GM19239 (cell line): ENCODE measurements at regions not wholly inside any gene's neighbourhood (a gene's known extent, or its start where the extent isn't known, plus 50 kb on each side); places are given as distances from the start of the nearest gene placed in this dataset.

Experiments used
- DNase-seq: peaks from one replicate; pipeline ENCODE4 v3.0.0; 2011; ENCODE audit warnings: low spot score; ENCODE audit not compliant: insufficient read length
- FAIRE-seq: peaks from 2 replicates; lab custom pipeline; 2011; peaks lifted over from hg19 to GRCh38; lab: Jason Lieb, UNC

- FAIRE-seq (no peak), DNase-seq (no peak)
Measured at GRCh38 chrX:40329616-40330015, 231.9 kb upstream of the BCOR start.

DNA sequence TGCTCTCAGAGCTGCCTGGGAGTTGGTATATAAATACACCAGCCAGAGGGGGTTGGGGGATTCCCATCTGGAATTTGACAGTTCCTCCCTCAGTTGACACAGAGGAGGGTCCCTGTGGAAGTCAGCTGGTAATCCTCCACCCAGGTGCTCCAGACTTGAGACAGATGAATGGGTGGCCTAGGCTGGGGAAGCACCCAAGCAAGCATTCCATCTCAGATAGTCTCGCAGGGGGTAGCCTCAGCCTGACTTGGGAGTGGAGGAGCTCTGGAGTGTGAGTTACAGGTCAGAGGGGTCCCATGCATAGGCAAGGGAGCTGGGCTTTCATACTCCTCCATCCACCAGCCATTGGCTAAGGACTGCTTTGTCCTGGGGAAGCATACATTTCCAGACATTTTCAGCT is 229.3 kb upstream of the BCOR start:
- no peak for FAIRE-seq
- no peak for DNase-seq

DNA sequence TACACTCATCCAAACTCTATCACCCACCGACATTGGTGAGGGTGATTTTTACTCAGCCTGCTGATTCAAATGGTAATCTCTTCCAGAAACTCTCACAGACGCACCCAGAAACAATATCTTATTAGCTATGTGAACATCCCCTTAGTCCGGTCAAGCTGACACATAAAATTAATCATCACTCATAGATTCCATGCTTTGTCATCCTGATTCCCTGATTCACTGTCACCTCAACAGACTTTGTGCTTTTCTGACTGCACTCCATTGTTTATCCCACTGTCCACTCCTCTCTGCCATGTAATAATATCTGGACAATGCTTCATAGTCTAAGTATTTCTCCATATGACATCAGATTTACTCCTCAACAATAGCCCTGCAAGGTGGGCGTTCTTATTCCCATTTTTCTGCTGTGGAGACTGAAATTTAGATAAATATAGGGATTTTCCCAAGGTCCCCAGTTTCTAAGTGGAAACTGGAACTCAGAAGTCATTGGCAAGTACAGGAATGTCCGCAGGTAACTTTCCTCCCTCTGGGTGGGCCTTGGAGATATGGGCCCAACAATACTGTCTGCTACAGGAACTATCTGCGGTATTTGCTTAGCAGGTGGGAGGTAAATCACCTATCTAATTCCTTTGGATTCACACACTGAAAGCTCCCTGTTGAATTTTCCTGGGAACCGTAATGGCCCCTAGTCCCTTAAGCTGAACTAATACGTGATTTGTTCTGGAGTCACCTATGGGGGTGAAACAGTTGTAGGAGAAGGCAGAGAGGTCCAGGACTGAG is 228.6 kb upstream of the BCOR start:
- no peak for FAIRE-seq

GRCh38 chrX:40325161-40325560 is 227.4 kb upstream of the BCOR start:
- no peak for DNase-seq
- FAIRE-seq, result no peak

More for the DNA sequence above, 228.6 kb upstream of the BCOR start:
- no peak for DNase-seq

DNA sequence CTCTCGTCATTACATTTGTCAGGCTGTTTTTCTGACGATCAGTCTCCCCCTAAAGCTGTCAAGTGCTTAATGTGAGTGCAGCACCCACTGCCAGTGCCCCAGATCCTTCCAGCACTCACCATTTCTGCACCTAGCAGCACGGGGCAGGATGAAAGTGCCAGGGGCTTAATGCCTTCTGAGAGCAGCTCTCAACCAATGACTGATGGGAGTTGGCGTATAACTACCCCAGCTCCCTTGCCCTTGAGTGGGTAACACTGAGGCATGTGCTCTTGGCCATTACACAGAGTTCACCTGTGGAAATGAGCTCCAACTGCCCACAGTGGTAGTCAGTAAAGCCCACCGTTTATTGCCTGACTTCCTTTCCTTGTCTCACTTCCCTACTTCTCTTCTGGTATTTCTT is 226.2 kb upstream of the BCOR start:
- DNase-seq (no peak), FAIRE-seq (no peak)

- DNase-seq (no peak), FAIRE-seq (peak; percentile 68)
Measured at GRCh38 chrX:40320819-40321218, 223.1 kb upstream of the BCOR start.

DNA sequence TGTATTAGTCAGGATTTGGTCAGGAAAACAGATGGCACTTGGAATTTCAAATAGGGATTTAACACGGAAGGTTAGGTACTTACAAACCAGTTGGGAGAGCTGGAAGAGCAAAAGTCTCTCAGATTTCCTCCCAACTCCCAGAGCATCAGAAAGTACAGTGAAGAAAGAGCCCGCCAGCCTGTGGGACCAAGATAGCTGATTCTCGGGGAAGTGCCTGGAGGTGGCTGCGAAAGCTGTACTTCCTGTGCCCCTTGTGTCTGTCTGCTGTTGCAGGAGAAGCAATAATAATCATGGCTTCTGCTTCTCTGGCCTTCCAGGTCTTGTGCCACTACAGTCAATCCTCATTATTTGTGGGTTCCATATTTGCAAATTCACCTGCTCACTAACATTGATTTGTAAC is 221.0 kb upstream of the BCOR start:
- FAIRE-seq (no peak), DNase-seq (no peak)

GRCh38 chrX:40318076-40318475 is 220.3 kb upstream of the BCOR start:
- FAIRE-seq (no peak), DNase-seq (no peak)

DNA sequence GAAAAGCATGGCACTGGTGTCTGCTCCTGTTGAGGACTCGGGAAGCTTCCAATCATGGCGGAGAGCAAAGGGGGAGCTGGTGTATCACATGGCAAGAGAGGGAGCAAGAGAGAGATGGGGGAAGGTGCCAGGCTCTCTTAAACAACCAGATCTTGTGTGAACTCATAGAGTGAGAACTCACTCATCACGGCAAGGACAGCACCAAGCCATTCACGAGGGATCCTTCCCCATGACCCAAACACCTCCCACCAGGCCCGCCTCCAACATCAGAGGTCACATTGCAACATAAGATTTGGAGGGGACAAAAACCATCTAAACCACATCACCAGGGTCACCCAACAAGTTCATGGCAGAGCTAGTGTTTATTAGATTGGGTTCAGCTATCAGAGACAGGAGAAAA is 218.7 kb upstream of the BCOR start:
- FAIRE-seq (no peak), DNase-seq (no peak)

- FAIRE-seq (no peak), DNase-seq (no peak)
Measured at GRCh38 chrX:40314070-40314469, 216.3 kb upstream of the BCOR start.

GRCh38 chrX:40313269-40313668 is 215.5 kb upstream of the BCOR start:
- DNase-seq (no peak), FAIRE-seq (no peak)

GRCh38 chrX:40310447-40310846 is 212.7 kb upstream of the BCOR start:
- DNase-seq, result no peak
- no peak for FAIRE-seq

DNA sequence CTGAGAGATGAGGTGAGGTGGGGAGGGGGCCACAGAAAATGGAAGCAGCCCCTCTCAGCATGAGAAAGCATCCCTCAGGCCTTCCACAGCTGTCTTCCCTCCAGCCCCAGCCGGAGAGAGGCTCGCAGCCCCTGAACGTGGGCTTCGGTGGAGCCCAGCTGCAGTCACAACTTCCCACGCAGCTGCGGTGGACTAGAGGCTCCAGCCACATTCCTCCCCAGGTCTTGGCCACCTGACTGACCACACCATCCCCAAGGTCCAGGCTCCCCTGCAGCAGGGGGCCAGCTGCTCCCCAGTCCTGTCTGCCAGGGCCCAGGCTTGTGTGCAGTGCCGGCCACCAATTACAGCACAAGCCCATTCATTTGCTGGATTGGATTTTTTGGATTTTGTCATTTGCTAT is 212.3 kb upstream of the BCOR start:
- FAIRE-seq (no peak), DNase-seq (no peak)

GRCh38 chrX:40307871-40308270 is 210.1 kb upstream of the BCOR start:
- DNase-seq (no peak), FAIRE-seq (no peak)

DNA sequence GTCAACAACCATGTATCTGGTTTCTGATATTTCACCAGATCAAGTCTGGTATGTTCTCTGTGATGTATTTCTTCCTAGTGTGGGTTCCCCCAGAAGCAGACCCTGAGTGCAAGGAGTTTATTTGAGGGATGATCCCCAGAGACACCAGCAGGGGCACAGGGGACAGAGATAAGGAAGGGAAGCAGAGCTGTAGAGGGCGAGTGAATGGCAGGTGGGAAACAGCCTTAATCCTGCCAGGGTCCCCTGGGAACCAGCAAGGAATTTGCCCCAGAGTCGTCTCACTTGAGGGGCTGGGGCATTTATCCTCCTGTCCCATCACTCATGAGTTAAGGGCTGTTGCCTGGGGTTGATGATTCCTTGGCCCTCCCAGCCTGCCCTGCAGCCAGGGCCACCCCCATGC is 206.4 kb upstream of the BCOR start:
- peak; percentile 88 for FAIRE-seq
- no peak for DNase-seq

DNA sequence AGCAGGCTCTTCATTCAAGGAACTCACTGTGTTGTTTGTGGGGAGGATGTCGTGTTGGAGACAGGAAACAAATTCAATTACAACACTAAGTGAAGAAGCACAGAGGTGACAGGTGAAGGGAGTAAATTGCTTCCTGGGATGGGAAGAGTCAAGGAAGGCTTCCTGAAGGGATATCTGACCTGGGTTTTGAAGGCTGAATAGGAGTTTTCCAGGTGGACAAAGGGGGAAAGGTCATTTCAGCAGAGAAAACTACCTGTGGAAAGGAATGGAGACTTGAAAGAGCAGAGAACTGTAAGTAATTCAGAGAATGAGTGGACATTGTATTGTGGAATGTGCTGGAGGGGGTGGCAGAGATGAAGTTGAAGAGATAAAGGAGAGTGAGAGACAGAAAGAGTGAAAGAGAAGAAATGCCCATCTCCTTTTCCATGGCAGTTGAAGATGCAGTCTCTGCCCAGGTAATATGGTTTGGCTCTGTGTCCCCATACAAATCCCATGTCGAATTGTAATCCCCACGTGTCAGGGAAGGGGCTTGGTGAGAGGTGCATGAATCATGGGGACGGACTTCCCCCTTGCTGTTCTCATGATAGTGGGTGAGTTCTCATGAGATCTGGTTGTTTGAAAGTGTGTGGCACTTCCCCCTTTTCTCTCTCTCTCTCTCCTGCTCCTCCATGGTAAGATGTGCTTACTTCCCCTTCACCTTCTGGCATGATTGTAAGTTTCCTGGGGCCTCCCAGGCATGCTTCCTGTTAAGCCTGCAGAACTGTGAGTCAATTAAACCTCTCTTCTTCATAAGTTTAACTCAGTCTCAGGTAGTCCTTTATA is 205.7 kb upstream of the BCOR start:
- FAIRE-seq (peak; percentile 66), DNase-seq (no peak)

GRCh38 chrX:40300286-40300890 is 202.6 kb upstream of the BCOR start:
- FAIRE-seq, result peak; percentile 91
- DNase-seq, result no peak

GRCh38 chrX:40299641-40300046 is 201.9 kb upstream of the BCOR start:
- DNase-seq (no peak), FAIRE-seq (no peak)

DNA sequence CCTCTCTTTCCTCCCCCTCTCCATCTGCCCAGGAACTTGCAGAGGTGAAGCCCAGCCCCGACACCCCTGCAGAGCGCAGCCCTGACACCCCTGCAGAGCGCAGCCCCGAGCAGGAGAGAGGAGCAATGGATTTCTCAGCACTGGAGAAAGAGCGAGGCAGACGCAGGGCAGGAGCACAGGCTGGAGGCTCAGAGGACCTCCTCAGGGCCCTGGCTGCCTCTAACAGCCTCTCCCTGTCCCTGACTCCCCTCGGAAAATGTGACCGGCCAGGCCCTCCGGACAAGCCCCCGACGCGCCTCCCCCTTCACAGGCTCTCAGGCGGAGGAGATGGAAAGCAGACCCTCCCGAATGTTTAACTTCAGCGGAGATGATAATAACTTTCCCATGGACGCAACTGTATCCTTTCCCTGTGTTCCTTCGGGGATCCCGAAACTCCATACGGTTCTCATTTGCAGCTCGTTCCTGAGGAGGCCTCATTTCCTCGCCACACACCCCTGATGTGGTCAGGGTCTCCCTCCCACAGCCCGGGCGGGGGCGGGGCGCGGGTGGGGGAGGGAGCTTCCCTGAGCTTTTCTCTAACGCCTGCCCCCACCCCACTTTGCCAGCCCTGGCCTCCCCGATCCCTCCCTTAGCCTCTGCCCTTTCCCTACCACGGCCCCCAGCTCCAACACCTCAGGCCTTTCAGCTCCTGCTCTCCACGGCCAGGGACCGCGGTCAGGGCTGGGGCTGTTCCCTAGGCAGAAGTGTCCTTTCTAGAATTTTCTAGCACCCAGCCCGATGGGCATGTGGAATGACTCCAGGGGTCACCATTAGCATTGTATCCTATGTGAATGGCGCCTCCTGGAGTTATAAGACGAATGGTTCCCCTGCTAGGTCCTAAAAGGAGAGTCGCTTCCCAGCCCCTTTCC is 201.1 kb upstream of the BCOR start:
- no peak for FAIRE-seq
- no peak for DNase-seq

GRCh38 chrX:40298069-40298468 is 200.3 kb upstream of the BCOR start:
- FAIRE-seq (no peak), DNase-seq (no peak)
